HFFc6 (cell line): ENCODE measurements at regions not wholly inside any gene's neighbourhood (a gene's known extent, or its start where the extent isn't known, plus 50 kb on each side); places are given as distances from the start of the nearest gene placed in this dataset.

Source experiments
- DNase-seq: peaks from one replicate; pipeline ENCODE4 v3.0.0-alpha.2; 2018
- H3K27ac Mint-ChIP-seq: 2 replicates; pipeline ENCODE4 v1.8.0; 2020; ENCODE audit warnings: mild to moderate bottlenecking, mixed read lengths
- H3K27me3 Mint-ChIP-seq: 2 replicates; pipeline ENCODE4 v1.8.0; 2021; ENCODE audit warnings: mild to moderate bottlenecking, moderate library complexity, mixed read lengths; ENCODE audit not compliant: insufficient read depth
- H3K36me3 Mint-ChIP-seq: 2 replicates; pipeline ENCODE4 v1.8.0; 2021; ENCODE audit warnings: low read depth, mixed read lengths
- H3K4me1 Mint-ChIP-seq: 2 replicates; pipeline ENCODE4 v1.8.0; 2020; ENCODE audit warnings: low read depth, mixed read lengths
- H3K4me3 Mint-ChIP-seq: 2 replicates; pipeline ENCODE4 v1.8.0; 2020; ENCODE audit warnings: mild to moderate bottlenecking, moderate library complexity, mixed read lengths
- H3K9me3 Mint-ChIP-seq: 2 replicates; pipeline ENCODE4 v1.8.0; 2020; ENCODE audit warnings: mild to moderate bottlenecking, mixed read lengths
- TF ChIP-seq, protein P1 (sequence below): fragments of 200-600 bp; sonication (generic); IDR thresholded peaks from 2 replicates; pipeline ENCODE4 v1.5.0; 2021; ENCODE audit warnings: antibody characterized with exemption, mild to moderate bottlenecking

DNA sequence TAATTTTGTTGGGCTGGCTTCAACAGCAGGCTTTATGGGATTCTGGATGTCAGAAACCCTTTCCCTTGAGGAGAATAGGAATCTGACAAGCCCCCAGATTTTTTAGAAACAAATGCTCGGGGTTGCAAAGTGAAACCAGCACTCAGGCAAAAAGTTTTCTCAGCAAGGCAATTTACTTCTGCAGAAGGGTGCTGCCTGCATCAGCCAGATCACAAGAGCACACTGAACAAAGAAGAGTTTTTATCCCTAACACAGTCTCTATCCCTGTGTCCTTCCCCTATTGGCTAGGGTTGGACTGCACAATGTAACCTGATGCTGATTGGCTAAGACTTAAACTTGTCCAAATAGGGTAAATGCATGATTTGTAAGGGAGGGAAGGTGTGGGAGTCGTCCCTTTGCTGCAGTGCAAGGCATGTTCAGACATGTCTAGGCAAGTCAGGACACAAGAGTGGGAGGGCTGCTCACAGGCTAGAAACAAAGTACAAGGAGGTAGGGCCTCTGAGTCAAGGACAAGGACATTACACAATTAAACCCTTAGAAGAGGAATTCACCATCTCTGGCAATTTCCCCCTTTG, 175.8 kb downstream of the CCNG2 start:
- no peaks in the 10 kb centered on the region; the same call in 1 of the 2 replicates for H3K4me1 Mint-ChIP-seq

DNA sequence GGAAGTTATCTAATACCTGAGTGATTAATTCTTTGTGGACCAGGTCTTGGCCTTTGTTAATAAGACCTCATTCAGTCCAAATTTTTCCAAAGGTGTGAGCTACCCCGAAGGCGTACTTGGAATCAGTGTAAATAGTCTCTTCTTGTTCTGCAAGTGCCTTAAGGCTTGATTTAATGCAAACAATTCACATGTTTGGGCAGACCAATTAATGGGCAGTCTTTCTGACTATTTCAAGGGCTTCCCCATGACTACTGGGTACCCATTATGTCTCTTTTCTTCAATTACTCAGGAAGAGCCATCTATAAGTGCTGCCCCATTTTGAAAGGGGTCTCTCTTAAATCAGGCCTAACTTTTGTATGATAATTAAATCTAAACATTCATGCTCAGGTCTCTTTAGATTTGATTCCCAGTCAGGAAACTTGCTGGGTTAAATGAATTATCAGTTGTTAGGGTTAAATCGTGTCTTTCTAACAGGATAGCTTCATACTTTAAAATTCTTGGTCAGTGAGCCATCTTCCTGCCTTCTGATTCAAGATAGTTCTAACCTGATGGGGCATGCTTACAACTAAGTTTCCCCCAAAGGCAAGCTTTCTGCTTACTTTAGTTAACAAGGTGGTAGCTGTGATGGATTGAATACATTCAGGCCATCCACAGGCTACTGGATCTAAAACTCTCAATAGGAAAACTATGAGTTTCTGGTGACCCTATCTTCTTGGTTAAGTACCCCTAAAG, 179.6 kb downstream of the CCNG2 start:
- Mint-ChIP-seq H3K4me1 (no peaks in the 10 kb centered on the region; the same call in 1 of the 2 replicates), H3K27ac (no peak overlapping the region), H3K27me3 (no peaks in the 10 kb centered on the region; the same call in none of the 2 replicates), H3K9me3 (peaks cover 36% of the 10 kb centered on the region), H3K4me3 (no peak overlapping the region), H3K36me3 (peaks cover 9% of the 10 kb centered on the region)
- TF ChIP-seq, protein P1, sequence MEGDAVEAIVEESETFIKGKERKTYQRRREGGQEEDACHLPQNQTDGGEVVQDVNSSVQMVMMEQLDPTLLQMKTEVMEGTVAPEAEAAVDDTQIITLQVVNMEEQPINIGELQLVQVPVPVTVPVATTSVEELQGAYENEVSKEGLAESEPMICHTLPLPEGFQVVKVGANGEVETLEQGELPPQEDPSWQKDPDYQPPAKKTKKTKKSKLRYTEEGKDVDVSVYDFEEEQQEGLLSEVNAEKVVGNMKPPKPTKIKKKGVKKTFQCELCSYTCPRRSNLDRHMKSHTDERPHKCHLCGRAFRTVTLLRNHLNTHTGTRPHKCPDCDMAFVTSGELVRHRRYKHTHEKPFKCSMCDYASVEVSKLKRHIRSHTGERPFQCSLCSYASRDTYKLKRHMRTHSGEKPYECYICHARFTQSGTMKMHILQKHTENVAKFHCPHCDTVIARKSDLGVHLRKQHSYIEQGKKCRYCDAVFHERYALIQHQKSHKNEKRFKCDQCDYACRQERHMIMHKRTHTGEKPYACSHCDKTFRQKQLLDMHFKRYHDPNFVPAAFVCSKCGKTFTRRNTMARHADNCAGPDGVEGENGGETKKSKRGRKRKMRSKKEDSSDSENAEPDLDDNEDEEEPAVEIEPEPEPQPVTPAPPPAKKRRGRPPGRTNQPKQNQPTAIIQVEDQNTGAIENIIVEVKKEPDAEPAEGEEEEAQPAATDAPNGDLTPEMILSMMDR: no peak
- no peak for DNase-seq

More for the DNA sequence above, 175.8 kb downstream of the CCNG2 start:
- TF ChIP-seq, protein P1: no peak
- H3K27ac Mint-ChIP-seq: no peak overlapping the region
- no peaks in the 10 kb centered on the region; the same call in none of the 2 replicates for H3K27me3 Mint-ChIP-seq
- 0 out of 2 replicates have a peak, but pooled peaks cover 5% of the 10 kb centered on the region for H3K36me3 Mint-ChIP-seq
- no peak for DNase-seq
- H3K9me3 Mint-ChIP-seq: peaks cover 31% of the 10 kb centered on the region
- no peak overlapping the region for H3K4me3 Mint-ChIP-seq

DNA sequence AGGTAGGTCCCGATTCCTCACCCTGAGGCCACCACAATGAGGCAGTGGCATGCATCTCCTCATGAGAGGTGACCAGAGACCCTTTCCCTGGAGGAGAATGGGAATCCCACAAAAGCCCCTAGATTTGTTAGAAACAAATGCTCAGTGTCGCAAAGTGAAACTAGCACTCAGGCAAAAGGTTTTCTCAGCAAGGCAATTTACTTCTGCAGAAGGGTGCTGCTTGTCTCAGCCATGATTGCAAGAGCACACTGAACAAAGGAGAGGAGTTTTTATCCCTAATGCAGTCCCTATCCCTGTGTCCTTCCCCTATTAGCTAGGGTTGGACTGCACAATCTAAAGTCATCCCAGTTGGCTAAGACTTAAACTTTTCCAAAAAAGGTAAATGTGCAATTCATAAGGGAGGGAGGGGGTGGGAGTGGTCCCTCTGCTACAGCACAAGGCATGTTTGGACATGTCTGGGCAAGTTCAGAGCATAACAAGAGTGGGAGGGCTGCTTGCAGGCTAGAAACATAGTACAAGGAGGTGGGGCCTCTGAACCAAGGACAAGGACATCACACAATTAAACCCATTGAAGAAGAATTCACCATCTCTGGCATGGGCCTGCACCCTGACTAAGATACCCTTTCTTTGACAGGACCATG, 185.3 kb downstream of the CCNG2 start:
- no peak overlapping the region for H3K4me3 Mint-ChIP-seq
- H3K27ac Mint-ChIP-seq: no peak overlapping the region
- peaks cover 4% of the 10 kb centered on the region for H3K27me3 Mint-ChIP-seq
- TF ChIP-seq, protein P1: no peak
- DNase-seq: no peak
- H3K4me1 Mint-ChIP-seq: peaks cover 3% of the 10 kb centered on the region; the same call in 1 of the 2 replicates
- H3K36me3 Mint-ChIP-seq: peaks cover 15% of the 10 kb centered on the region
- H3K9me3 Mint-ChIP-seq: peaks cover 20% of the 10 kb centered on the region

DNA sequence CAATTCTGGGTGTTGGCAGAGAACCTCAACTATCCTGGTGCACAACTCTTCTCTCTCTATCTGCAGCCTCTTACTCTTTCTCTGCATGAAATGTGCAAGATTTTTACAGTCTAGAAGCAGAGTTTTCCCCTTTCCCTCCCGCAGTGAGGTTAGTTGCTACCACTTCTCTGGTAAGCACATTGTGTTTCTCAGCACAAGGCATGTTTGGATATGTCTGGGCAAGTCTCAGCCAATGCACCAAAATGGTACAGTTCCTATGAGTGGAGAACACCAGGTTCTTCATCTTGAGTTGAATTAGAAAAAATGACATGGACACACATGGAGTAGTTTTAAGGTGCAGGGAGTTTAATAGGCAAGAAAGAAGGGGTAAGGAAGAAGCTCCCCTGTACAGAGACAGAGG, 187.0 kb downstream of the CCNG2 start:
- peaks cover 6% of the 10 kb centered on the region for H3K27me3 Mint-ChIP-seq
- H3K4me1 Mint-ChIP-seq: peaks cover 17% of the 10 kb centered on the region
- H3K4me3 Mint-ChIP-seq: no peak overlapping the region
- H3K27ac Mint-ChIP-seq: no peak overlapping the region
- H3K36me3 Mint-ChIP-seq: peaks cover 15% of the 10 kb centered on the region
- no peak for DNase-seq
- TF ChIP-seq, protein P1: no peak
- peaks cover 20% of the 10 kb centered on the region for H3K9me3 Mint-ChIP-seq

DNA sequence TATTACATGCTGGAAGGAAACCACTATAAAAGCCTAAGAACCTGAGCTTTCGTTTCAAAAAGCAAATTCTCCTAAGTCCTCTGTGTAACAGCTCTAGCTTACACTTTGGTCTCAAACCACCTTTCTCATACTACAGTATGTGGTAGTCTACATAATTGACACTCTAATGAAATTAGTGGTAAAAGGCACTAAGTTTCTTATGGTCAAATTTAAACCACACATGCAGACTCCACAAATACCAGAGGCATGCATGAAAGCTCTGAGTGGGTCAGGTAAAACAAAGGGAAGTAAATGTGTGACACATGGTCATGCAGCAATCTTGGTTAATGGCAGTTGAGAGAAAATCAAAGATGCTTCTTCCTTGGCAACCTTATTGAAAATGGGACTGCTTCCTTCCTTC, 187.8 kb downstream of the CCNG2 start:
- H3K4me3 Mint-ChIP-seq: no peak overlapping the region
- H3K36me3 Mint-ChIP-seq: peaks cover 15% of the 10 kb centered on the region
- peaks cover 20% of the 10 kb centered on the region for H3K9me3 Mint-ChIP-seq
- H3K27ac Mint-ChIP-seq: no peak overlapping the region
- TF ChIP-seq, protein P1: no peak
- H3K4me1 Mint-ChIP-seq: peaks cover 25% of the 10 kb centered on the region
- no peak for DNase-seq
- H3K27me3 Mint-ChIP-seq: peaks cover 6% of the 10 kb centered on the region
